ENCODE measurements at regions not wholly inside any gene's neighbourhood (a gene's known extent, or its start where the extent isn't known, plus 50 kb on each side); places are given as distances from the start of the nearest gene placed in this dataset.

GRCh38 chr14:51513933-51514332 lies 137.8 kb upstream of the FRMD6 start:
- DNase-seq (ENCODE audit: low spot score) = no peak

GRCh38 chr14:51515611-51516010 lies 136.1 kb upstream of the FRMD6 start:
- no peak for DNase-seq (ENCODE audit: low spot score)

GRCh38 chr14:51516706-51517395 lies 134.9 kb upstream of the FRMD6 start:
- DNase-seq (ENCODE audit: low spot score) = no peak

GRCh38 chr14:51518280-51518679 lies 133.4 kb upstream of the FRMD6 start:
- DNase-seq (ENCODE audit: low spot score) = no peak

GRCh38 chr14:51518711-51519110 lies 133.0 kb upstream of the FRMD6 start:
- DNase-seq (ENCODE audit: low spot score) = no peak

GRCh38 chr14:51520087-51520486 lies 131.6 kb upstream of the FRMD6 start:
- DNase-seq (ENCODE audit: low spot score) = no peak

GRCh38 chr14:51521764-51522163 lies 129.9 kb upstream of the FRMD6 start:
- no peak for DNase-seq (ENCODE audit: low spot score)

- no peak for DNase-seq (ENCODE audit: low spot score)
These were observed 128.5 kb upstream of the FRMD6 start for GRCh38 chr14:51523243-51523642.

GRCh38 chr14:51525739-51526138 lies 126.0 kb upstream of the FRMD6 start:
- DNase-seq (ENCODE audit: low spot score) = no peak

GRCh38 chr14:51527073-51527472 lies 124.6 kb upstream of the FRMD6 start:
- no peak for DNase-seq (ENCODE audit: low spot score)

GRCh38 chr14:51529736-51530135 lies 122.0 kb upstream of the FRMD6 start:
- DNase-seq (ENCODE audit: low spot score) = no peak

GRCh38 chr14:51533160-51533559 lies 118.5 kb upstream of the FRMD6 start:
- no peak for DNase-seq (ENCODE audit: low spot score)

GRCh38 chr14:51533872-51534553 lies 117.7 kb upstream of the FRMD6 start:
- no peak for DNase-seq (ENCODE audit: low spot score)

GRCh38 chr14:51534610-51535011 lies 117.1 kb upstream of the FRMD6 start:
- no peak for DNase-seq (ENCODE audit: low spot score)

- DNase-seq (ENCODE audit: low spot score) = no peak
These were observed 116.2 kb upstream of the FRMD6 start for GRCh38 chr14:51535443-51536044.

- no peak for DNase-seq (ENCODE audit: low spot score)
These were observed 112.7 kb upstream of the FRMD6 start for GRCh38 chr14:51538973-51539372.

GRCh38 chr14:51539571-51540037 lies 112.1 kb upstream of the FRMD6 start:
- DNase-seq (ENCODE audit: low spot score) = no peak

- DNase-seq (ENCODE audit: low spot score) = no peak
These were observed 111.3 kb upstream of the FRMD6 start for GRCh38 chr14:51540364-51540763.

- no peak for DNase-seq (ENCODE audit: low spot score)
These were observed 107.2 kb upstream of the FRMD6 start for GRCh38 chr14:51544471-51544870.

GRCh38 chr14:51544901-51545300 lies 106.8 kb upstream of the FRMD6 start:
- no peak for DNase-seq (ENCODE audit: low spot score)

- DNase-seq (ENCODE audit: low spot score) = no peak
These were observed 106.3 kb upstream of the FRMD6 start for GRCh38 chr14:51545396-51545795.

GRCh38 chr14:51546099-51546498 lies 105.6 kb upstream of the FRMD6 start:
- DNase-seq (ENCODE audit: low spot score) = no peak

- DNase-seq (ENCODE audit: low spot score) = no peak
These were observed 105.0 kb upstream of the FRMD6 start for GRCh38 chr14:51546603-51547258.
